Astrocyte (in vitro differentiated cells and primary cell): ENCODE measurements at regions not wholly inside any gene's neighbourhood (a gene's known extent, or its start where the extent isn't known, plus 50 kb on each side); places are given as distances from the start of the nearest gene placed in this dataset.

Experiments used
- DNase-seq: peaks from one replicate; pipeline ENCODE4 v3.0.0-alpha.2; 2010; ENCODE audit warnings: low read depth
- FAIRE-seq: peaks from 2 replicates; lab custom pipeline; 2011; peaks lifted over from hg19 to GRCh38; lab: Jason Lieb, UNC
- H2AFZ ChIP-seq: 2 replicates; pipeline ENCODE4 v1.6.0; 2012; ENCODE audit warnings: low read depth, low read length, inconsistent platforms
- H3K27ac ChIP-seq: 2 replicates; pipeline ENCODE4 v1.5.1; 2011; ENCODE audit warnings: low read depth, low read length, inconsistent platforms
- H3K27me3 ChIP-seq: 2 replicates; pipeline ENCODE4 v1.6.0; 2011; ENCODE audit warnings: low read length, inconsistent platforms; ENCODE audit not compliant: insufficient read depth
- H3K36me3 ChIP-seq: 2 replicates; pipeline ENCODE4 v1.5.1; 2011; ENCODE audit warnings: low read length, inconsistent platforms; ENCODE audit not compliant: insufficient read depth
- H3K4me1 ChIP-seq: 2 replicates; pipeline ENCODE4 v1.5.1; 2011; ENCODE audit warnings: low read length, inconsistent platforms; ENCODE audit not compliant: insufficient read depth
- H3K4me2 ChIP-seq: 2 replicates; pipeline ENCODE4 v1.6.0; 2012; ENCODE audit warnings: low read length, inconsistent platforms
- H3K4me3 ChIP-seq: 2 replicates; pipeline ENCODE4 v1.5.1; 2011; ENCODE audit warnings: low read depth, mild to moderate bottlenecking, low read length, inconsistent platforms; ENCODE audit not compliant: insufficient read depth
- H3K79me2 ChIP-seq: 2 replicates; pipeline ENCODE4 v1.6.0; 2012; ENCODE audit warnings: mild to moderate bottlenecking, low read length, inconsistent platforms; ENCODE audit not compliant: insufficient read depth
- H3K9ac ChIP-seq: 2 replicates; pipeline ENCODE4 v1.6.0; 2012; ENCODE audit warnings: mild to moderate bottlenecking, low read length, inconsistent platforms
- H3K9me3 ChIP-seq: 2 replicates; pipeline ENCODE4 v1.5.1; 2012; ENCODE audit warnings: low read depth, mild to moderate bottlenecking, low read length, inconsistent platforms; ENCODE audit not compliant: insufficient read depth
- H4K20me1 ChIP-seq: 2 replicates; pipeline ENCODE4 v1.6.0; 2012; ENCODE audit warnings: low read length, inconsistent platforms; ENCODE audit not compliant: insufficient read depth
- H3K27ac Mint-ChIP-seq: one replicate; pipeline ENCODE4 v1.8.0; 2021; ENCODE audit warnings: mild to moderate bottlenecking, mixed read lengths; ENCODE audit not compliant: unreplicated experiment
- H3K27me3 Mint-ChIP-seq: one replicate; pipeline ENCODE4 v1.8.0; 2021; ENCODE audit warnings: low read depth, mixed read lengths; ENCODE audit not compliant: unreplicated experiment
- H3K36me3 Mint-ChIP-seq: one replicate; pipeline ENCODE4 v1.8.0; 2021; ENCODE audit warnings: low read depth, mixed read lengths; ENCODE audit not compliant: unreplicated experiment
- H3K4me1 Mint-ChIP-seq: one replicate; pipeline ENCODE4 v1.8.0; 2021; ENCODE audit warnings: low read depth, mixed read lengths; ENCODE audit not compliant: unreplicated experiment
- H3K4me3 Mint-ChIP-seq: one replicate; pipeline ENCODE4 v1.8.0; 2021; ENCODE audit warnings: mild to moderate bottlenecking, moderate library complexity, mixed read lengths; ENCODE audit not compliant: unreplicated experiment
- H3K9me3 Mint-ChIP-seq: one replicate; pipeline ENCODE4 v1.8.0; 2021; ENCODE audit warnings: mild to moderate bottlenecking, mixed read lengths; ENCODE audit not compliant: unreplicated experiment
- CTCF ChIP-seq: IDR thresholded peaks from 2 replicates; pipeline ENCODE4 v1.5.1; 2011; ENCODE audit warnings: low read depth, mild to moderate bottlenecking, inconsistent platforms, low read length, moderate library complexity; ENCODE audit not compliant: insufficient read depth
- EZH2 ChIP-seq: IDR thresholded peaks from 2 replicates; pipeline ENCODE4 v1.6.1; 2012; ENCODE audit warnings: mild to moderate bottlenecking, low read length, inconsistent platforms; ENCODE audit not compliant: insufficient read depth

GRCh38 chr2:128510701-128511397 is 192.2 kb upstream of the HS6ST1 start:
- no peak overlapping the region for H3K9ac ChIP-seq
- no peaks in the 10 kb centered on the region for H3K4me1 ChIP-seq
- H3K4me3 ChIP-seq = no peak overlapping the region
- no peaks in the 10 kb centered on the region for H3K36me3 ChIP-seq
- peaks cover 2% of the 10 kb centered on the region for H3K27me3 ChIP-seq
- H4K20me1 ChIP-seq = no peaks in the 10 kb centered on the region
- no peak for TF ChIP-seq EZH2
- TF ChIP-seq CTCF = no peak
- FAIRE-seq (no peak), DNase-seq (peak; percentile 10)
- no peak overlapping the region for H3K4me2 ChIP-seq
- H3K27ac Mint-ChIP-seq = no peak overlapping the region
- no peaks in the 10 kb centered on the region for H3K9me3 ChIP-seq
- no peak overlapping the region for H3K27ac ChIP-seq
- peaks cover 43% of the 10 kb centered on the region for H3K27me3 Mint-ChIP-seq
- no peaks in the 10 kb centered on the region for H3K79me2 ChIP-seq
- no peaks in the 10 kb centered on the region for H3K9me3 Mint-ChIP-seq
- H3K4me3 Mint-ChIP-seq = no peak overlapping the region
- no peaks in the 10 kb centered on the region for H3K4me1 Mint-ChIP-seq
- no peaks in the 10 kb centered on the region for H3K36me3 Mint-ChIP-seq
- H2AFZ ChIP-seq = no peak overlapping the region

- Histone ChIP-seq H3K4me1 (no peaks in the 10 kb centered on the region), H3K4me3 (no peak overlapping the region), H3K79me2 (no peaks in the 10 kb centered on the region), H2AFZ (no peak overlapping the region), H3K4me2 (no peak overlapping the region), H3K9ac (no peak overlapping the region), H3K36me3 (no peaks in the 10 kb centered on the region), H3K27me3 (no peaks in the 10 kb centered on the region), H3K27ac (no peak overlapping the region), H4K20me1 (no peaks in the 10 kb centered on the region), H3K9me3 (no peaks in the 10 kb centered on the region)
- FAIRE-seq (no peak), DNase-seq (no peak)
- no peak overlapping the region for H3K27ac Mint-ChIP-seq
- H3K4me3 Mint-ChIP-seq = no peak overlapping the region
- no peaks in the 10 kb centered on the region for H3K4me1 Mint-ChIP-seq
- peaks cover 33% of the 10 kb centered on the region for H3K27me3 Mint-ChIP-seq
- H3K36me3 Mint-ChIP-seq = no peaks in the 10 kb centered on the region
- TF ChIP-seq CTCF = no peak
- TF ChIP-seq EZH2 = no peak
- no peaks in the 10 kb centered on the region for H3K9me3 Mint-ChIP-seq
Measured at GRCh38 chr2:128511731-128512378, 193.2 kb upstream of the HS6ST1 start.
